SK-N-MC (cell line): ENCODE measurements at regions not wholly inside any gene's neighbourhood (a gene's known extent, or its start where the extent isn't known, plus 50 kb on each side); places are given as distances from the start of the nearest gene placed in this dataset.

Source experiments
- DNase-seq: peaks from one replicate; pipeline ENCODE4 v3.0.0-alpha.2; 2011; ENCODE audit warnings: low read depth, low spot score
- H3K27ac ChIP-seq: fragments of 200-600 bp; sonication (generic); 2 replicates; pipeline ENCODE4 v1.5.1; 2016; ENCODE audit warnings: mixed run types
- H3K36me3 ChIP-seq: fragments of 200-600 bp; sonication (generic); 2 replicates; pipeline ENCODE4 v1.6.1; 2017; ENCODE audit warnings: antibody characterized with exemption, low read length, mixed read lengths; ENCODE audit not compliant: insufficient read depth
- H3K4me3 ChIP-seq: fragments of 200-600 bp; sonication (generic); 2 replicates; pipeline ENCODE4 v1.5.1; 2016
- H3K9ac ChIP-seq: fragments of 200-600 bp; sonication (generic); 2 replicates; pipeline ENCODE4 v1.8.0; 2017; ENCODE audit warnings: mixed run types, mixed read lengths; ENCODE audit not compliant: insufficient read length
- H3K9me3 ChIP-seq: fragments of 200-600 bp; sonication (generic); 2 replicates; pipeline ENCODE4 v1.6.1; 2017; ENCODE audit warnings: low read depth, mild to moderate bottlenecking, antibody characterized with exemption, low read length, moderate library complexity, mixed read lengths
- EZH2 ChIP-seq: fragments of 200-600 bp; sonication (generic); IDR thresholded peaks from one replicate; pipeline ENCODE4 v1.6.1; 2017; ENCODE audit warnings: antibody characterized with exemption
- FOXP2 ChIP-seq: optimal IDR thresholded peaks from 2 replicates; pipeline ENCODE3; 2011; ENCODE audit warnings: mild to moderate bottlenecking, moderate library complexity; ENCODE audit not compliant: insufficient read depth; ENCODE audit errors: extremely low read length, control extremely low read depth
- POLR2AphosphoS5 ChIP-seq: IDR thresholded peaks from 2 replicates; pipeline ENCODE4 v1.6.1; 2012; ENCODE audit warnings: mild to moderate bottlenecking, low read depth, low read length, borderline replicate concordance

DNA sequence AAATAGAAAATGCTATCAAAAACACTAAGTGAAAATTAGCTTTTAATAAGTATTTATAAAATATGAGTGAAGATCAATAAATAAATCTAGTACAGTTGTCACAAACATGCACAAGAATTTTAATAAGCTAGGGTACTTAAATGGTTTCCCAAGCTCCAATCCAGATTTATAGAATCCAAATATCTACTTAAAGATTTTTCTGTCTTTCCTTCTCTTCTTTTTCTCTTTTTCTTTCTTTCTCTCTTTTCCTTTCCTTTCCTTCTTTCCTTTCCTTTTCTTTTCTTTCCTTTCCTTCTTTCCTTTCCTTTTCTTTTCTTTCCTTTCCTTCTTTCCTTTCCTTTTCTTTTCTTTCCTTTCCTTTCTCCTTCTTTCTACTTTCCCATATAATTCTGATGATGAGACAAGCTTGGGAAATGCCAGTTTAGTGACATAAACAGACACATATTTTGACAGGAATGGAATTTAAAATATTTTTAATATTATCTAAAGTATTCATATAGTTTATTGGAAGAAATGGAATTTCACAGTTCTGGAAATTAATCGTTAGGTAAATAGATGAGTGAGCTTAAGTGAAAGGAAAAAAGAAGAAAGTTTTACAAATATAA is 832.8 kb downstream of the NR2F1-AS1 start:
- DNase-seq: no peak
- TF ChIP-seq FOXP2: no peak
- no peak for TF ChIP-seq EZH2
- no peak for TF ChIP-seq POLR2AphosphoS5
- Histone ChIP-seq H3K36me3 (no peaks in the 10 kb centered on the region), H3K9ac (no peak overlapping the region), H3K27ac (no peak overlapping the region), H3K9me3 (no peaks in the 10 kb centered on the region), H3K4me3 (no peak overlapping the region)

DNA sequence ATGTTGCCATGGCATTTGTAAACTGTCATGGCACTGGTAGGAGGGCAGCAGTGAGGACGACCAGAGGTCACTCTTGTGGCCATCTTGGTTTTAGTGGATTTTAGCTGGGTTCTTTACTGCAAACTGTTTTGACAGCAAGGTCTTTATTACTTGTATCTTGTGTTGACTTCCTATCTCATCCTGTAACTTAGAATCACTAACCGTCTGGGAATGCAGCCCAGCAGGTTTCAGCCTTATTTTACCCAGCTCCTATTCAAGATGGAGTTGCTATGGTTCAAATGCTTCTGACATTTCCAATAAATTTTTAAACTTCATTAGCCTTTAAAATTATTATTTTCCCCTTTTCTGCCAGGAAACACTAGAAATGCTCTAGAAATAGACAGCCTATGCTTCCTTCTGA is 839.1 kb downstream of the NR2F1-AS1 start:
- Histone ChIP-seq H3K4me3 (no peak overlapping the region), H3K36me3 (no peaks in the 10 kb centered on the region), H3K9me3 (no peaks in the 10 kb centered on the region), H3K9ac (no peak overlapping the region), H3K27ac (no peak overlapping the region)
- TF ChIP-seq EZH2 (no peak), POLR2AphosphoS5 (no peak), FOXP2 (no peak)
- DNase-seq: no peak

DNA sequence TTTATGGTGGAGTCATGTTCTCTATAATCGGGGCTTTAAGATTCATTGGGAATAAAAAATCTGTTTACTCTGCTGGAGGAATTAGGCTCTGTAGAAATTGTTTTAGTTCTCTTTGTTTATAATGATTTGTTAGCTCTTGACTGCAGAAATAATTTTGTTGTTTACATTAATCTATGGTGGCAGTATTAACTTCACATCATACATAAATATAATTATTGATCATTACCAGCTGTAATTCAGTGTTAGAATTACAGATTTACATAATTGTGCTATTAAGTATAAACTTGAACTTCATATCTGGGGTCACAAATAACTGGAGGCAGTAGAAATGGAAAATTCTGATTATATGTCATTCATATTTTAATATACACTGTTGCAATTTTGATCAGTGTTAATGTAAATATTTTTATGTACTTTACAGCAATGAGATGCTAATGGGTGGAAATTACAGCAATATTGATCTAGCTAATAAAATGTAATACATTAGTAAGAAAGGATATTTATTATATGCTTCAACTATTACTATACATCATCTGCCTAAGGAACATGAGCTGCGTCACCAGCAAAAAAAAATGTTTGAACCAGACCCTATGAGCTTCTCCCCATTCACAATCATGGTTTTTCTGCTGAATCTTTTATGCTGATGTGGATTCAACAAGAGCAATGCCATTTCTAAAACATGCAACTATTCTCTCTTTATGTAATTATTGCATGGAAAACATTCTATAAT is 846.6 kb downstream of the NR2F1-AS1 start:
- Histone ChIP-seq H3K9ac (no peak overlapping the region), H3K36me3 (no peaks in the 10 kb centered on the region), H3K9me3 (no peaks in the 10 kb centered on the region), H3K27ac (no peak overlapping the region), H3K4me3 (no peak overlapping the region)
- TF ChIP-seq EZH2 (no peak), FOXP2 (no peak), POLR2AphosphoS5 (no peak)
- DNase-seq: no peak

DNA sequence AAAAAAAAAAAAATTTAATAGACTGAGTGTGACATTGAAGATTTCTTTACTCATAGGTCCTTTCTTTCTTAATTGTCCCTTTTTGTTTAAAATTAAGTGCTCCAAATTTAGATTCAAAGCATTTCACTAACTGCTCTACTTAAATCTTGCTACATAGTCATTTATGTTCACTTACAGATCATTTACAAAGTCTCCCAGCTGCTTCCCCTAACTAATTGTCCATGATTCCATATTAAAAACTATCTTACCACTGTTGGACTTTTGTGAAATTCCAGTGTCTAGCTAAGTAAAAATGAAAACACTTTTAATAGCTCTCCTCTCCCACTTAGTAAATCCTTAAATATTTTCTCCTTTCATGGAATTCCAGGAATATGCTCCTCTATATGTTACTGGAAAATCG is 850.5 kb downstream of the NR2F1-AS1 start:
- no peak overlapping the region for H3K27ac ChIP-seq
- H3K4me3 ChIP-seq: no peak overlapping the region
- DNase-seq: no peak
- H3K36me3 ChIP-seq: no peaks in the 10 kb centered on the region
- H3K9ac ChIP-seq: no peak overlapping the region
- no peak for TF ChIP-seq POLR2AphosphoS5
- no peak for TF ChIP-seq FOXP2
- TF ChIP-seq EZH2: no peak
- H3K9me3 ChIP-seq: no peaks in the 10 kb centered on the region

DNA sequence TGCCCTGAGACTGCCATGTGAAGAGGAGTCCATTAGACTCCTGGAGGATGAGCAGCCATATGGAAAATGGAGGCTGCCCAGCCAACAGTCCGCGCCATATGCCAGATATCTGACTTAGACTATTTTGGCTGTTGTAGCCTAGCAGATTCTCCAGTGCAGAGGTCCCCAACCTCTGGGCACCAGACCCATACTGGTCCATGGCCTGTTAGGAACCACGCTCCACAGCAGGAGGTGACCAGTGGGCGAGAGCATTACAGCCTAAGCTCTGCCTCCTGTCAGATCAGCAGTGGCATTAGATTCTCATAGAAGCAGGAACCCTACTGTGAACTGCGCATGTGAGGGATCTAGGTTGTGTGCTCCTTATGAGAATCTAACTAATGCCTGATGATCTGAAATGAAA is 851.9 kb downstream of the NR2F1-AS1 start:
- no peak overlapping the region for H3K9ac ChIP-seq
- H3K9me3 ChIP-seq: no peaks in the 10 kb centered on the region
- no peak overlapping the region for H3K27ac ChIP-seq
- H3K4me3 ChIP-seq: no peak overlapping the region
- TF ChIP-seq EZH2 (no peak), POLR2AphosphoS5 (no peak), FOXP2 (no peak)
- no peak for DNase-seq
- H3K36me3 ChIP-seq: no peaks in the 10 kb centered on the region

DNA sequence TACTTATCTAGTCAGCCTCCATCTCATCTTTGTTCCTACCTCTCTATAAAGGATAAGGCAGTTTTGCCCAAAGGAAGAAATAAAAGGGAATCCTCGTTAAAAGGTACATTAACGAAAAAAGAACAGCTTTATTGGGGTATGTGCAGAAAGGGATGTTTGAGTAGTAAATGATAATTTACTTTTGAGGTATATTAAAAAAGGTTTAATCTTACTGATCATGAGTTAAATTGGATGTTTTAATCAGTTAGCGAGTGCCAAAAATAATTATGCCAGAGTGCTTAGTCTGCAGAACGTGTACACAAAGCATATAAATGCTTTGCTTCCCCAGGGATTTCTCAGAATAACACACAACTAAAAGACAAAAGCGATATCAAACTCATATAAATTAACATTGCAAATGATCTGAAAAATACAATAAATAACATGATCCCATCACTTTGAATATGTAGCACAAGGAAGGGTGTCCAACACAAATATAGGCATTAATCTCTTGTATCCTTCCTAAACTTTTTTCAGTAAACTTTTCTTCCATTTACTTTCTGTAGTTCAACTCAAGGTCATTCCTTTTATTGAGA is 865.0 kb downstream of the NR2F1-AS1 start:
- H3K9me3 ChIP-seq: no peaks in the 10 kb centered on the region
- TF ChIP-seq POLR2AphosphoS5: no peak; the same call in 1 of the 2 replicates
- TF ChIP-seq EZH2: no peak
- TF ChIP-seq FOXP2: no peak
- no peaks in the 10 kb centered on the region for H3K36me3 ChIP-seq

DNA sequence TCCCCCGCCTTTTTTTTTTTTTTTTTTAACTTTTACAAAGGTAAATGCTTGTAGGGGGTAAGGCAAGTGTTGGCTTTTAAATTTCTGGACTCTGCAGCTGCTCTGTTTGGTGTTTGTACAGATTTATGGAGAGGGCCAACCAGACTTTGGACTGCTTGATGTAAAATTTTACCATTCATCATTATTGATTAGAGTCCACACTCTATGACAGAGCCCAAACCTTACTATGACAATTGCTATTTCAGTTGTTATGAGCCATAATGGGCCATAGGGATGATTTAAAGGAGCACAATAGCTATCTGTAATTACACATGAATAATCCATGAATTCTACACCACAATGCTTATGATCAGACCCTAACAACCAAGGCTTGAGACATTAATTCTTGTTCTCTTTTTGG is 867.2 kb downstream of the NR2F1-AS1 start:
- DNase-seq: no peak
- Histone ChIP-seq H3K27ac (no peak overlapping the region), H3K9ac (no peak overlapping the region), H3K36me3 (no peaks in the 10 kb centered on the region), H3K9me3 (no peaks in the 10 kb centered on the region), H3K4me3 (no peak overlapping the region)
- no peak for TF ChIP-seq POLR2AphosphoS5
- no peak for TF ChIP-seq EZH2
- no peak for TF ChIP-seq FOXP2

More for the DNA sequence above, 865.0 kb downstream of the NR2F1-AS1 start:
- Histone ChIP-seq H3K27ac (no peak overlapping the region), H3K4me3 (no peak overlapping the region), H3K9ac (no peak overlapping the region)
- DNase-seq: no peak

DNA sequence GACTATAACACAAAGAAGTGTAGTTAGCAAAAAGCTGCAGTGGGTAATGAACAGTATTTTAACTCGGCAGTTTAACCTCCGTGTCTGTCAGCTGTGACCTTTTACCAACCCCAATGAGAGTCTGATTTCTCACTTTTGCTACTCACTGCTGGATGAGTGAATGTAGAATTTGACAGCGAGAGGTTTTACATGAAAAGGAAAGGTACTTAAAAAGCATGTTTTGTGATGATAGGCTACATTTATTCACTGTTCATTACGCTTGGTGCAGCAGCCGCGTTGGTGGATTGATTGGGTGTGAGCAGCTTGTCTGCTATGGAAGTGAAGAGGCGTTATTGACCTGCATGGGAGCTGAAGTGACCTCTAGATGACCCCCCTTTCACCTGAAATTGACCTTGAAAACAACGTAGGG is 867.7 kb downstream of the NR2F1-AS1 start:
- TF ChIP-seq FOXP2 (no peak), POLR2AphosphoS5 (no peak), EZH2 (no peak)
- no peak overlapping the region for H3K4me3 ChIP-seq
- DNase-seq: no peak

More for the DNA sequence above, 867.7 kb downstream of the NR2F1-AS1 start:
- H3K36me3 ChIP-seq: no peaks in the 10 kb centered on the region
- no peak overlapping the region for H3K27ac ChIP-seq
- H3K9ac ChIP-seq: no peak overlapping the region
- H3K9me3 ChIP-seq: no peaks in the 10 kb centered on the region
